Panc1 (cell line): ENCODE measurements at regions not wholly inside any gene's neighbourhood (a gene's known extent, or its start where the extent isn't known, plus 50 kb on each side); places are given as distances from the start of the nearest gene placed in this dataset.

ENCODE experiments used
- POLR2AphosphoS5 ChIP-seq: IDR thresholded peaks from 2 replicates; pipeline ENCODE4 v1.6.1; 2012; ENCODE audit warnings: mild to moderate bottlenecking, low read depth, low read length, moderate library complexity
- TF ChIP-seq, protein P1 (sequence below), 2 experiments: IDR thresholded peaks; 2 replicates each; pipeline ENCODE4 v1.6.1; 2011 to 2012; ENCODE audit warnings: low read depth in 2 of 2, control low read depth in 1 of 2, low read length in 1 of 2, mild to moderate bottlenecking in 1 of 2, moderate library complexity in 1 of 2; ENCODE audit not compliant: insufficient read depth in 1 of 2

DNA sequence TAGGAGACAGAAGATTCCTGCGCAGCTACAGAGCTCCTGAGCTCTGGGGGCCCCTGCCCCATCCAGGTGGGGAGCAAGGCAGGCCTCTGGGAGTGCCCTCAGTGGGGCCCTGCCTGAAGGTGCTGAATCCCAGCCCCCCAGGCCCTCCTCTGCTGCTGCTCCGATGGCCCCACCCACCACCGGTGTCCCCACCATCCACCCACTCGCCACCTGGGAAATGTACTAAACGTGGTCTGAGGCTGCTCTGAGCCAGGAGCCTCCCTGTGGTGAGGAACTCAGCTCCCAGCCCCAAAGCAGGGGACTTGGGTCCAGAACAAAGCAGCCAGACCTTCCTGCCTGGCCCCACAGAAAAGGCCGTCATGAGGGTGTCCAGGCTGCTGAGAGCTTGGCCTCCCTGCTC, 289.4 kb downstream of the CTTN start:
- TF ChIP-seq, protein P1, sequence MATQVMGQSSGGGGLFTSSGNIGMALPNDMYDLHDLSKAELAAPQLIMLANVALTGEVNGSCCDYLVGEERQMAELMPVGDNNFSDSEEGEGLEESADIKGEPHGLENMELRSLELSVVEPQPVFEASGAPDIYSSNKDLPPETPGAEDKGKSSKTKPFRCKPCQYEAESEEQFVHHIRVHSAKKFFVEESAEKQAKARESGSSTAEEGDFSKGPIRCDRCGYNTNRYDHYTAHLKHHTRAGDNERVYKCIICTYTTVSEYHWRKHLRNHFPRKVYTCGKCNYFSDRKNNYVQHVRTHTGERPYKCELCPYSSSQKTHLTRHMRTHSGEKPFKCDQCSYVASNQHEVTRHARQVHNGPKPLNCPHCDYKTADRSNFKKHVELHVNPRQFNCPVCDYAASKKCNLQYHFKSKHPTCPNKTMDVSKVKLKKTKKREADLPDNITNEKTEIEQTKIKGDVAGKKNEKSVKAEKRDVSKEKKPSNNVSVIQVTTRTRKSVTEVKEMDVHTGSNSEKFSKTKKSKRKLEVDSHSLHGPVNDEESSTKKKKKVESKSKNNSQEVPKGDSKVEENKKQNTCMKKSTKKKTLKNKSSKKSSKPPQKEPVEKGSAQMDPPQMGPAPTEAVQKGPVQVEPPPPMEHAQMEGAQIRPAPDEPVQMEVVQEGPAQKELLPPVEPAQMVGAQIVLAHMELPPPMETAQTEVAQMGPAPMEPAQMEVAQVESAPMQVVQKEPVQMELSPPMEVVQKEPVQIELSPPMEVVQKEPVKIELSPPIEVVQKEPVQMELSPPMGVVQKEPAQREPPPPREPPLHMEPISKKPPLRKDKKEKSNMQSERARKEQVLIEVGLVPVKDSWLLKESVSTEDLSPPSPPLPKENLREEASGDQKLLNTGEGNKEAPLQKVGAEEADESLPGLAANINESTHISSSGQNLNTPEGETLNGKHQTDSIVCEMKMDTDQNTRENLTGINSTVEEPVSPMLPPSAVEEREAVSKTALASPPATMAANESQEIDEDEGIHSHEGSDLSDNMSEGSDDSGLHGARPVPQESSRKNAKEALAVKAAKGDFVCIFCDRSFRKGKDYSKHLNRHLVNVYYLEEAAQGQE (IDR thresholded peaks at IDR 0.05; ENCODE audit: insufficient read depth in 1 of 2, low read depth in 2 of 2, low read length in 1 of 2), result no peak
- no peak for TF ChIP-seq POLR2AphosphoS5
